ENCODE measurements at regions not wholly inside any gene's neighbourhood (a gene's known extent, or its start where the extent isn't known, plus 50 kb on each side); places are given as distances from the start of the nearest gene placed in this dataset.
"Not testable (repeated sequence)": the region's sequence is repeated elsewhere in the genome, so short reads cannot be mapped to it uniquely, and the experiment has no call there.

DNA sequence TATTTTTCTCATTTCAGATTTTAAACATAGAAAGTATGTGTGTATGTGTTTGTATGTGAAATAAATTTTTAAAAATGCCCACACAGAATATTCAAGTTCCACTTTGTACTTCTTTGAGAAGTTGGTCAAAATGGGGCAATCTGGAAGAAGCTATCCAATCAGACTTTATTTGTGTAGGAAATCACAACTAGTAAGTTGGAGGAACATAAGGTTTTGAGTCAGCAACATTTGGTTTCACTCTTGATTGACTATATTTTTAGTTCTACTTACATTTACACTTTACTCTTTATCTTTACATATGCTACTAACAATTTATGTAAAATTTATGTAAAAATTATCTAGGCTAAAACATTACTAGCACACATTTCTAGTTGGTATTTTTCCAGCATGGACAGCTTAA is 128.1 kb downstream of the ATXN7L3B start:
- DNase-seq (ENCODE audit: insufficient read length, low spot score) (no peak), FAIRE-seq (no peak)
- TF ChIP-seq, protein P1, sequence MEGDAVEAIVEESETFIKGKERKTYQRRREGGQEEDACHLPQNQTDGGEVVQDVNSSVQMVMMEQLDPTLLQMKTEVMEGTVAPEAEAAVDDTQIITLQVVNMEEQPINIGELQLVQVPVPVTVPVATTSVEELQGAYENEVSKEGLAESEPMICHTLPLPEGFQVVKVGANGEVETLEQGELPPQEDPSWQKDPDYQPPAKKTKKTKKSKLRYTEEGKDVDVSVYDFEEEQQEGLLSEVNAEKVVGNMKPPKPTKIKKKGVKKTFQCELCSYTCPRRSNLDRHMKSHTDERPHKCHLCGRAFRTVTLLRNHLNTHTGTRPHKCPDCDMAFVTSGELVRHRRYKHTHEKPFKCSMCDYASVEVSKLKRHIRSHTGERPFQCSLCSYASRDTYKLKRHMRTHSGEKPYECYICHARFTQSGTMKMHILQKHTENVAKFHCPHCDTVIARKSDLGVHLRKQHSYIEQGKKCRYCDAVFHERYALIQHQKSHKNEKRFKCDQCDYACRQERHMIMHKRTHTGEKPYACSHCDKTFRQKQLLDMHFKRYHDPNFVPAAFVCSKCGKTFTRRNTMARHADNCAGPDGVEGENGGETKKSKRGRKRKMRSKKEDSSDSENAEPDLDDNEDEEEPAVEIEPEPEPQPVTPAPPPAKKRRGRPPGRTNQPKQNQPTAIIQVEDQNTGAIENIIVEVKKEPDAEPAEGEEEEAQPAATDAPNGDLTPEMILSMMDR (IDR thresholded peaks at IDR 0.05; ENCODE audit: insufficient read depth, missing control alignments): no peak

DNA sequence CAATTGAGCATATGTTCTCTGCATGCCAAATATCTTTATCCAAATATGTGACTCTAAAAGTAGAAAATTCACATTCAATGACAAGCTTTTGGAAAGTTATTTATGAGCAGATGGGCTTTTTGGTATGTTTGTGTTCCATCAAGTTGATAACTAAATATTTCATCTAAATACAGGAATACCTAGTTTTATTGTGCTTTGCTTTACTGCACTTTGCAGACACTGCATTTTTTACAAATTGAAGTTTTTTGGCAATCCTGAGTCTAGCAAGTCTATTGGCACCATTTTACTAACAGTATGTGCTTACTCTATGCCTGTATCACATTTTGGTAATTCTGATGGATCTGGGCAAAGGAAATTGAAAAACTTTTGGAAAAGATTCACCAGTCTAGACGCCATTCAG is 133.8 kb downstream of the ATXN7L3B start:
- DNase-seq (ENCODE audit: insufficient read length, low spot score) (no peak), FAIRE-seq (no peak)
- TF ChIP-seq, protein P1 (IDR thresholded peaks at IDR 0.05; ENCODE audit: insufficient read depth, missing control alignments): no peak

DNA sequence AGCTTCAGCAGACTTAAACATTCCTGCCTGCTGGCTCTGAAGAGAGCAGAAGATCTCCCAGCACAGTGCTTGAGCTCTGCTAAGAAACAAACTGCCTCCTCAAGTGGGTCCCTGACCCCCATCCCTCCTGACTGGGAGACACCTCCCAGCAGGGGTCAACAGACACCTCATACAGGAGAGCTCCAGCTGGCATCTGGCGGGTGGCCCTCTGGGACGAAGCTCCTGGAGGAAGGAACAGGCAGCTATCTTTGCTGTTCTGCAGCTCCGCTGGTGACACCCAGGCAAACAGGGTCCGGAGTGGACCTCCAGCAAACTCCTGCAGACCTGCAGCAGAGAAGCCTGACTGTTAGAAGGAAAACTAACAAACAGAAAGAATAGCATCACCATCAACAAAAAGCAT is 139.3 kb downstream of the ATXN7L3B start:
- not testable (repeated sequence) for DNase-seq (ENCODE audit: insufficient read length, low spot score); FAIRE-seq

DNA sequence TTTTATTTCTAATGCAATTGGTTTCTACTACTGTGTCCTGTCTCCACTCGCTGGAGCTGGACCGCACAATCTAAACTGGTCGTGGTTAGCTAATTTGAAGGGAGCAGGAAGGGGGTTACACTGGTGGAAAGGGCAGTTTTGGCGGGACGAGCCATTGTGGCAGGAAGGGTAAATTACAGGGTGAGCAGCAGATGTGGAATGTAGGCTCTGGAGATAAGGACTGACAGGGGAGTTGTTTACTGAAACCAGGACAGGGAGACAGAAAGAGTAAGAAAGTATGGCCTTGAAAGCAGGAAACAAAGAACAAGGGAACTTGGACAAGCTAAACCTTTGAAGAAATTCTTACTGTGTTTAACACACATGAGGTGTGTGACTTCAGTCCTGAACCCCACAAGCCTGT is 147.8 kb downstream of the ATXN7L3B start:
- FAIRE-seq: no peak
- no peak for DNase-seq (ENCODE audit: insufficient read length, low spot score)
- TF ChIP-seq, protein P1 (IDR thresholded peaks at IDR 0.05; ENCODE audit: insufficient read depth, missing control alignments): no peak

DNA sequence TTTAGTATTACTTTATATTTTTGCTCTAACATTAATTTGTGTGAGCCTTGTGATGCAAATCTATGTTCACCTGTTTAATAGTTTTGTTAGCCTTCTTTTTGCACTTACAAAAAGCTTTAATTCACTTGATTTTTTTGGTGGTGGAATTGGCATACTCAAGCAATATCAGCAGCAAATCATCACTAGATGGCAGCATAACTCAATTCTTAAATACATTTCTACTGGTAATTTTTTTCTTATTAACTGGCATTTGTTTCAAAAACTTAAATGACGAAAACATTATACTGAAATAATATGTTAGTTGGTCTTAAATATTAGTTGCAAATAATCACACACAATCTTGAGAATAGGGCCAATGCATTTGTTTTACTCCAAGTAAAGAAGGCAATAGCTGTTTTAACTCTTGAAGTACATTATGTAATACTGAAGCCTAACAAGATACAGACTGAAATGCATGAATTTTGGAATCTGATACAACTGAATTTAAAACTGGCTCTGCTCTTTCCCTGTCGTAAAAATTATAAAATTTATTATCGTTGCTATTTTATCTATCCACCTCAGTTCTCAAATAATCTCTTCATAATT is 151.5 kb downstream of the ATXN7L3B start:
- DNase-seq (ENCODE audit: insufficient read length, low spot score) (no peak), FAIRE-seq (peak; percentile 72)
- TF ChIP-seq, protein P1 (IDR thresholded peaks at IDR 0.05; ENCODE audit: insufficient read depth, missing control alignments): peak; percentile 71

DNA sequence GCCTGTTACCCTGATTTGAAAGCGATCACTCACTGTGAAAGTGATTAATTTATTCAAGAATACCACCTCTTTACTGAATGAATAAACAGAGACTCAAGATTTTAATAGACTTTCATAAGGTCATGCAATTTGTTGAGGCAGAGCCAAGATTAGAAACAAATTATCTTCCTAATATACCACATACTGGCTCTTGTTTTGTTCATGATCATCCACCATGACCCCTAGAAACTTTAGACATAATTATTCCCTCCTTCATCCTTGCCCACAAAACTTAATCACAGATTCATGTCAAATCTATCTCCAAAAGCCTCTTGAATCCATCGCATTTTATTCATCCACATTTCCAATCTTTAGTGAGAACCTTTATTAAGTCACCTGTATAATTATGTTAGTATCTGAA is 152.3 kb downstream of the ATXN7L3B start:
- DNase-seq (ENCODE audit: insufficient read length, low spot score) (no peak), FAIRE-seq (peak; percentile 64)

DNA sequence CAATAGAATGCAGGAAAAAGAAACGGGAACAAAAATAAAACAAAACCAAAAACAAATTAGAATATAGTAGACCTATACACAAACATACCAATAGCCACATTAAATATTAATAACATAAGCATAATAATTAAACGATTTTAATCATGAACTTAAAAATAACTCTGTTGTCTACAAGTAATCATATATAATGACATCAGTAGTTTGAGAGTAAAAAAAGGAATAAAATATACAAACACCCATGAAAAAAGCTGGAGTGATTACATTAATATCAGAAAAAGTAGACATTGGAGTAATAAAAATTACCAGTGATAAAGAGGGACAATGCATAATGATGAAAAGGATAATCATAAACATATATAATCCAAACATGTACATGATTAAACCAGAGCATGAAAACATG is 181.8 kb downstream of the ATXN7L3B start:
- no peak for FAIRE-seq
- TF ChIP-seq, protein P1 (IDR thresholded peaks at IDR 0.05; ENCODE audit: insufficient read depth, missing control alignments): no peak
- DNase-seq (ENCODE audit: insufficient read length, low spot score): no peak

More for the DNA sequence above, 152.3 kb downstream of the ATXN7L3B start:
- TF ChIP-seq, protein P1 (IDR thresholded peaks at IDR 0.05; ENCODE audit: insufficient read depth, missing control alignments): no peak

DNA sequence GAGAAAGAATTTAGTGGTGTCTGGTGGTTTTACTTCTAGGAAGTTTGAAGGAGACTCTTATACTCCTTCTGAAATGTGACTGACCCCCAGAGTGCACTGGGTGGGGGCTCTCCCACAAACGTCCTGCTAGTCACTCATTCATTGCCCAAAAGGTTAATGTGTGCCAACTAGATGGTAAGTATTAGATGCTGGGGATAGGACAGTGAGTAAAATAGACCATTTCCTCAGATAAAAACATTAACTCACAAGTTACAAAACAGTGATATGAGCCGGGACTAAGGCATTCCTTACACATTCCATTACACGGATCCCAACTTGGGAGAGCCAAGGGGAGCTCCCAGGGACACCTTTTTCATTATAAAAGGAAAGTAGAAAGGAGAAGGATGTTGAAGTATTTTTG is 185.1 kb downstream of the ATXN7L3B start:
- no peak for FAIRE-seq
- DNase-seq (ENCODE audit: insufficient read length, low spot score): no peak
- TF ChIP-seq, protein P1 (IDR thresholded peaks at IDR 0.05; ENCODE audit: insufficient read depth, missing control alignments): no peak
